HEK293 (cell line): ENCODE measurements at regions not wholly inside any gene's neighbourhood (a gene's known extent, or its start where the extent isn't known, plus 50 kb on each side); places are given as distances from the start of the nearest gene placed in this dataset.

Source experiments
- CTCF ChIA-PET: fragments of 350-600 bp; formaldehyde crosslinking; extraction: SDS; loops from one replicate; lab custom pipeline; 2021; ENCODE audit warnings: antibody characterized with exemption; lab: Yijun Ruan, JAX
- POLR2A ChIA-PET: fragments of 300-600 bp; formaldehyde crosslinking; extraction: SDS; loops from one replicate; lab custom pipeline; 2020; ENCODE audit warnings: antibody characterized with exemption, inconsistent platforms; lab: Yijun Ruan, JAX
- H3K27ac ChIP-seq: fragments of 200-500 bp; sonication (Bioruptor generic); 2 replicates; pipeline ENCODE4 v1.5.1; 2014; ENCODE audit warnings: low read depth, low read length, control low read depth, inconsistent platforms; ENCODE audit errors: extremely low read depth
- H3K36me3 ChIP-seq, 2 experiments: fragments of 200-500 bp in 1 of 2; sonication (Bioruptor generic) in 1 of 2; 1 replicate in 1 of 2; 2 replicates in 1 of 2; pipeline ENCODE4 v1.5.1; 2014 to 2017; ENCODE audit warnings: inconsistent platforms in 2 of 2, low read length in 2 of 2; ENCODE audit not compliant: control insufficient read depth in 2 of 2, insufficient read depth in 1 of 2
- H3K4me1 ChIP-seq: fragments of 200-500 bp; sonication (Bioruptor generic); 2 replicates; pipeline ENCODE4 v1.5.1; 2014; ENCODE audit warnings: mild to moderate bottlenecking, low read length, inconsistent platforms; ENCODE audit not compliant: control insufficient read depth, insufficient read depth
- H3K4me3 ChIP-seq: 2 replicates; pipeline ENCODE4 v1.5.1; 2011; ENCODE audit warnings: low read depth, mild to moderate bottlenecking, control low read depth, low read length, moderate library complexity
- H3K9me3 ChIP-seq: fragments of 200-500 bp; sonication (Bioruptor generic); 2 replicates; pipeline ENCODE4 v1.5.1; 2014; ENCODE audit warnings: low read depth, low read length, inconsistent platforms; ENCODE audit not compliant: control insufficient read depth, insufficient read depth
- GLIS2 ChIP-seq: fragments of 450-650 bp; formaldehyde crosslinking; IDR thresholded peaks from 2 replicates; pipeline ENCODE4 v1.5.1; 2016; ENCODE audit warnings: missing biosample characterization, missing genetic modification characterization
- ZBTB8A ChIP-seq: fragments of 450-650 bp; formaldehyde crosslinking; IDR thresholded peaks from 2 replicates; pipeline ENCODE4 v1.5.1; 2016; ENCODE audit warnings: missing biosample characterization, missing genetic modification characterization
- ZNF24 ChIP-seq: fragments of 450-650 bp; formaldehyde crosslinking; IDR thresholded peaks from 2 replicates; pipeline ENCODE4 v1.5.1; 2016; ENCODE audit warnings: missing biosample characterization, missing genetic modification characterization
- ZNF37A ChIP-seq: fragments of 450-650 bp; IDR thresholded peaks from 2 replicates; pipeline ENCODE4 v1.5.1; 2018; ENCODE audit warnings: missing biosample characterization, missing genetic modification characterization
- ZNF426 ChIP-seq: fragments of 450-650 bp; formaldehyde crosslinking; IDR thresholded peaks from 2 replicates; pipeline ENCODE4 v1.5.1; 2017; ENCODE audit warnings: missing biosample characterization, missing genetic modification characterization, mild to moderate bottlenecking, inconsistent platforms, moderate library complexity
- ZNF501 ChIP-seq: fragments of 450-650 bp; formaldehyde crosslinking; IDR thresholded peaks from 2 replicates; pipeline ENCODE4 v1.5.1; 2016; ENCODE audit warnings: missing biosample characterization, missing genetic modification characterization
- ZNF654 ChIP-seq: fragments of 450-650 bp; formaldehyde crosslinking; IDR thresholded peaks from 2 replicates; pipeline ENCODE4 v1.5.1; 2016; ENCODE audit warnings: low read depth, missing biosample characterization, missing genetic modification characterization
- ZNF830 ChIP-seq: fragments of 450-650 bp; IDR thresholded peaks from 2 replicates; pipeline ENCODE4 v1.5.0; 2018; ENCODE audit warnings: missing biosample characterization, missing genetic modification characterization, low read depth, mild to moderate bottlenecking, moderate library complexity
- TF ChIP-seq, protein P1 (sequence below): fragments of 450-650 bp; formaldehyde crosslinking; IDR thresholded peaks from 2 replicates; pipeline ENCODE4 v1.5.1; 2016; ENCODE audit warnings: missing biosample characterization, missing genetic modification characterization
- TF ChIP-seq, protein P2 (sequence below): fragments of 450-650 bp; formaldehyde crosslinking; IDR thresholded peaks from 2 replicates; pipeline ENCODE4 v1.5.1; 2016; ENCODE audit warnings: missing biosample characterization, missing genetic modification characterization
- TF ChIP-seq, protein P3 (sequence below): fragments of 450-650 bp; formaldehyde crosslinking; IDR thresholded peaks from 2 replicates; pipeline ENCODE4 v1.5.1; 2016; ENCODE audit warnings: missing biosample characterization, missing genetic modification characterization
- TF ChIP-seq, protein P4 (sequence below): fragments of 450-650 bp; formaldehyde crosslinking; IDR thresholded peaks from 2 replicates; pipeline ENCODE4 v1.5.1; 2016; ENCODE audit warnings: missing biosample characterization, missing genetic modification characterization, low read depth
- TF ChIP-seq, protein P5 (sequence below): fragments of 450-650 bp; formaldehyde crosslinking; IDR thresholded peaks from 2 replicates; pipeline ENCODE4 v1.5.1; 2016; ENCODE audit warnings: missing biosample characterization, missing genetic modification characterization
- TF ChIP-seq, protein P6 (sequence below): fragments of 450-650 bp; IDR thresholded peaks from 2 replicates; pipeline ENCODE4 v1.5.1; 2018; ENCODE audit warnings: missing biosample characterization, missing genetic modification characterization
- TF ChIP-seq, protein P7 (sequence below): fragments of 450-650 bp; formaldehyde crosslinking; IDR thresholded peaks from 2 replicates; pipeline ENCODE4 v1.5.1; 2017; ENCODE audit warnings: missing biosample characterization, missing genetic modification characterization
- TF ChIP-seq, protein P8 (sequence below): fragments of 450-650 bp; formaldehyde crosslinking; IDR thresholded peaks from 2 replicates; pipeline ENCODE4 v1.5.1; 2016; ENCODE audit warnings: missing biosample characterization, missing genetic modification characterization

DNA sequence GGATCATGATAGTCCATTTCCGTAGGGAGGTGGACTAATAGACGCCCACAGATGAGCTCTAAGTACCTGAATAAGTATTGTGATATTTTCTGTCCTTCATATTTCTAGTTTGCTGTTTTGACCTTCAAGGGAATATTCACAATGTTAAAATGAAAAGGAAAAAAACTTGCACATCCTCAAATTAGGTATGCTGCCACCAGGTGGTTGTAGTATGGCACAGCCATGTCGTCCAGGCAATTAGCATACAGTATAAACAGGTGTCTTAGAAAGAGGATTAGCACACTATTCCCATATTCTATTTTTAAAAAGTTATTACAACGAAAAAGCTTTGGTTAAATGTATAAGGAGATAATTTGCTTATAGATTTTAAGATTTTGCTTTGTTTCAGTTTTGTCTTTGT, 802.0 kb downstream of the RPA4 start:
- Histone ChIP-seq H3K36me3 (no peaks in the 10 kb centered on the region), H3K4me3 (no peak overlapping the region), H3K27ac (no peak overlapping the region), H3K9me3 (no peaks in the 10 kb centered on the region; the same call in 1 of the 2 replicates), H3K4me1 (no peaks in the 10 kb centered on the region)
- ChIA-PET POLR2A (no interaction called here), CTCF (interaction anchor here (0.6 to 2.1 kb wide), 16 partner anchors 9 to 1183 kb away, joined by 3 to 7 read pairs (median 3); no protein-coding TSS in a partner anchor)
- TF ChIP-seq, protein P1, sequence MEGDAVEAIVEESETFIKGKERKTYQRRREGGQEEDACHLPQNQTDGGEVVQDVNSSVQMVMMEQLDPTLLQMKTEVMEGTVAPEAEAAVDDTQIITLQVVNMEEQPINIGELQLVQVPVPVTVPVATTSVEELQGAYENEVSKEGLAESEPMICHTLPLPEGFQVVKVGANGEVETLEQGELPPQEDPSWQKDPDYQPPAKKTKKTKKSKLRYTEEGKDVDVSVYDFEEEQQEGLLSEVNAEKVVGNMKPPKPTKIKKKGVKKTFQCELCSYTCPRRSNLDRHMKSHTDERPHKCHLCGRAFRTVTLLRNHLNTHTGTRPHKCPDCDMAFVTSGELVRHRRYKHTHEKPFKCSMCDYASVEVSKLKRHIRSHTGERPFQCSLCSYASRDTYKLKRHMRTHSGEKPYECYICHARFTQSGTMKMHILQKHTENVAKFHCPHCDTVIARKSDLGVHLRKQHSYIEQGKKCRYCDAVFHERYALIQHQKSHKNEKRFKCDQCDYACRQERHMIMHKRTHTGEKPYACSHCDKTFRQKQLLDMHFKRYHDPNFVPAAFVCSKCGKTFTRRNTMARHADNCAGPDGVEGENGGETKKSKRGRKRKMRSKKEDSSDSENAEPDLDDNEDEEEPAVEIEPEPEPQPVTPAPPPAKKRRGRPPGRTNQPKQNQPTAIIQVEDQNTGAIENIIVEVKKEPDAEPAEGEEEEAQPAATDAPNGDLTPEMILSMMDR (tag by site-specific recombination) = peak; percentile 29; the same call in 1 of the 2 replicates
- TF ChIP-seq ZNF654 (tag by site-specific recombination) (peak; percentile 33), ZNF37A (tag by site-specific recombination) (no peak)

DNA sequence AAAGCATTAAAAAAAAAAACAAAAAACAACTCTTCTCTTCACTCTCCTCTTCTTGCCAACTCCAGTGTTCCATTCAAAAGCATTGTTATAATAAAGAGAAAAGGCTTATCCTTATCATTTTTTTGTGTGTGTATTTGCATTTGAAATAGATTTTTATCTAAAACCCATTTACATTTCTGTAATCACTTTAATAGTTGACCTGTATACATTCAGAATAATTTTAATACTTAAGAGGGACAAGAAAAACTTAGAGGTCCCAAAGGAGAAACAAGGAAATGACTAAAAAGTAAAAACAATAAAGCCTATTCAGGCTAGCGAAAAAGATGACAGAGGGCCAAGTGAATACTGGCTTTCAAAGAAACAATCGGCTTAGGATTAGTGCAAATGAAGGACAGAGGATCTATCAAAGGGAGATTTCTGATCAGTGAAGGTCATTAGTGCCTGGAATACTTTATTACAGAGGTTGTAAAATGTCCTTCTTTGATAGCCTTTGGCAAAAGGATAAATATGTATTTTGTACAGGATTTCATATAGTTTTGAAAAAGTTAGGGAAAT, 808.3 kb downstream of the RPA4 start:
- ChIA-PET POLR2A (no interaction called here), CTCF (no interaction called here)
- Histone ChIP-seq H3K27ac (no peak overlapping the region), H3K4me1 (no peaks in the 10 kb centered on the region), H3K36me3 (no peaks in the 10 kb centered on the region), H3K9me3 (no peaks in the 10 kb centered on the region; the same call in 1 of the 2 replicates), H3K4me3 (no peak overlapping the region)
- TF ChIP-seq, protein P2, sequence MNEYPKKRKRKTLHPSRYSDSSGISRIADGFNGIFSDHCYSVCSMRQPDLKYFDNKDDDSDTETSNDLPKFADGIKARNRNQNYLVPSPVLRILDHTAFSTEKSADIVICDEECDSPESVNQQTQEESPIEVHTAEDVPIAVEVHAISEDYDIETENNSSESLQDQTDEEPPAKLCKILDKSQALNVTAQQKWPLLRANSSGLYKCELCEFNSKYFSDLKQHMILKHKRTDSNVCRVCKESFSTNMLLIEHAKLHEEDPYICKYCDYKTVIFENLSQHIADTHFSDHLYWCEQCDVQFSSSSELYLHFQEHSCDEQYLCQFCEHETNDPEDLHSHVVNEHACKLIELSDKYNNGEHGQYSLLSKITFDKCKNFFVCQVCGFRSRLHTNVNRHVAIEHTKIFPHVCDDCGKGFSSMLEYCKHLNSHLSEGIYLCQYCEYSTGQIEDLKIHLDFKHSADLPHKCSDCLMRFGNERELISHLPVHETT (tag by site-specific recombination) = no peak
- TF ChIP-seq ZNF830 (tag by site-specific recombination) = no peak
- no peak for TF ChIP-seq GLIS2 (tag by site-specific recombination)
- TF ChIP-seq, protein P3, sequence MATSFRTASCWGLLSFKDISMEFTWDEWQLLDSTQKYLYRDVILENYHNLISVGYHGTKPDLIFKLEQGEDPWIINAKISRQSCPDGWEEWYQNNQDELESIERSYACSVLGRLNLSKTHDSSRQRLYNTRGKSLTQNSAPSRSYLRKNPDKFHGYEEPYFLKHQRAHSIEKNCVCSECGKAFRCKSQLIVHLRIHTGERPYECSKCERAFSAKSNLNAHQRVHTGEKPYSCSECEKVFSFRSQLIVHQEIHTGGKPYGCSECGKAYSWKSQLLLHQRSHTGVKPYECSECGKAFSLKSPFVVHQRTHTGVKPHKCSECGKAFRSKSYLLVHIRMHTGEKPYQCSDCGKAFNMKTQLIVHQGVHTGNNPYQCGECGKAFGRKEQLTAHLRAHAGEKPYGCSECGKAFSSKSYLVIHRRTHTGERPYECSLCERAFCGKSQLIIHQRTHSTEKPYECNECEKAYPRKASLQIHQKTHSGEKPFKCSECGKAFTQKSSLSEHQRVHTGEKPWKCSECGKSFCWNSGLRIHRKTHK (tag by site-specific recombination) = no peak
- TF ChIP-seq, protein P4, sequence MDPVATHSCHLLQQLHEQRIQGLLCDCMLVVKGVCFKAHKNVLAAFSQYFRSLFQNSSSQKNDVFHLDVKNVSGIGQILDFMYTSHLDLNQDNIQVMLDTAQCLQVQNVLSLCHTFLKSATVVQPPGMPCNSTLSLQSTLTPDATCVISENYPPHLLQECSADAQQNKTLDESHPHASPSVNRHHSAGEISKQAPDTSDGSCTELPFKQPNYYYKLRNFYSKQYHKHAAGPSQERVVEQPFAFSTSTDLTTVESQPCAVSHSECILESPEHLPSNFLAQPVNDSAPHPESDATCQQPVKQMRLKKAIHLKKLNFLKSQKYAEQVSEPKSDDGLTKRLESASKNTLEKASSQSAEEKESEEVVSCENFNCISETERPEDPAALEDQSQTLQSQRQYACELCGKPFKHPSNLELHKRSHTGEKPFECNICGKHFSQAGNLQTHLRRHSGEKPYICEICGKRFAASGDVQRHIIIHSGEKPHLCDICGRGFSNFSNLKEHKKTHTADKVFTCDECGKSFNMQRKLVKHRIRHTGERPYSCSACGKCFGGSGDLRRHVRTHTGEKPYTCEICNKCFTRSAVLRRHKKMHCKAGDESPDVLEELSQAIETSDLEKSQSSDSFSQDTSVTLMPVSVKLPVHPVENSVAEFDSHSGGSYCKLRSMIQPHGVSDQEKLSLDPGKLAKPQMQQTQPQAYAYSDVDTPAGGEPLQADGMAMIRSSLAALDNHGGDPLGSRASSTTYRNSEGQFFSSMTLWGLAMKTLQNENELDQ (tag by site-specific recombination) = no peak
- TF ChIP-seq ZBTB8A (tag by site-specific recombination) = no peak
- TF ChIP-seq ZNF501 (tag by site-specific recombination) = no peak
- TF ChIP-seq ZNF24 (tag by site-specific recombination) = no peak
- TF ChIP-seq, protein P5, sequence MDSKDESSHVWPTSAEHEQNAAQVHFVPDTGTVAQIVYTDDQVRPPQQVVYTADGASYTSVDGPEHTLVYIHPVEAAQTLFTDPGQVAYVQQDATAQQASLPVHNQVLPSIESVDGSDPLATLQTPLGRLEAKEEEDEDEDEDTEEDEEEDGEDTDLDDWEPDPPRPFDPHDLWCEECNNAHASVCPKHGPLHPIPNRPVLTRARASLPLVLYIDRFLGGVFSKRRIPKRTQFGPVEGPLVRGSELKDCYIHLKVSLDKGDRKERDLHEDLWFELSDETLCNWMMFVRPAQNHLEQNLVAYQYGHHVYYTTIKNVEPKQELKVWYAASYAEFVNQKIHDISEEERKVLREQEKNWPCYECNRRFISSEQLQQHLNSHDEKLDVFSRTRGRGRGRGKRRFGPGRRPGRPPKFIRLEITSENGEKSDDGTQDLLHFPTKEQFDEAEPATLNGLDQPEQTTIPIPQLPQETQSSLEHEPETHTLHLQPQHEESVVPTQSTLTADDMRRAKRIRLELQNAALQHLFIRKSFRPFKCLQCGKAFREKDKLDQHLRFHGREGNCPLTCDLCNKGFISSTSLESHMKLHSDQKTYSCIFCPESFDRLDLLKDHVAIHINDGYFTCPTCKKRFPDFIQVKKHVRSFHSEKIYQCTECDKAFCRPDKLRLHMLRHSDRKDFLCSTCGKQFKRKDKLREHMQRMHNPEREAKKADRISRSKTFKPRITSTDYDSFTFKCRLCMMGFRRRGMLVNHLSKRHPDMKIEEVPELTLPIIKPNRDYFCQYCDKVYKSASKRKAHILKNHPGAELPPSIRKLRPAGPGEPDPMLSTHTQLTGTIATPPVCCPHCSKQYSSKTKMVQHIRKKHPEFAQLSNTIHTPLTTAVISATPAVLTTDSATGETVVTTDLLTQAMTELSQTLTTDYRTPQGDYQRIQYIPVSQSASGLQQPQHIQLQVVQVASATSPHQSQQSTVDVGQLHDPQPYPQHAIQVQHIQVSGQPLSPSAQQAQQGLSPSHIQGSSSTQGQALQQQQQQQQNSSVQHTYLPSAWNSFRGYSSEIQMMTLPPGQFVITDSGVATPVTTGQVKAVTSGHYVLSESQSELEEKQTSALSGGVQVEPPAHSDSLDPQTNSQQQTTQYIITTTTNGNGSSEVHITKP (tag by site-specific recombination) = no peak
- TF ChIP-seq ZNF426 (tag by site-specific recombination) = no peak
- TF ChIP-seq, protein P6, sequence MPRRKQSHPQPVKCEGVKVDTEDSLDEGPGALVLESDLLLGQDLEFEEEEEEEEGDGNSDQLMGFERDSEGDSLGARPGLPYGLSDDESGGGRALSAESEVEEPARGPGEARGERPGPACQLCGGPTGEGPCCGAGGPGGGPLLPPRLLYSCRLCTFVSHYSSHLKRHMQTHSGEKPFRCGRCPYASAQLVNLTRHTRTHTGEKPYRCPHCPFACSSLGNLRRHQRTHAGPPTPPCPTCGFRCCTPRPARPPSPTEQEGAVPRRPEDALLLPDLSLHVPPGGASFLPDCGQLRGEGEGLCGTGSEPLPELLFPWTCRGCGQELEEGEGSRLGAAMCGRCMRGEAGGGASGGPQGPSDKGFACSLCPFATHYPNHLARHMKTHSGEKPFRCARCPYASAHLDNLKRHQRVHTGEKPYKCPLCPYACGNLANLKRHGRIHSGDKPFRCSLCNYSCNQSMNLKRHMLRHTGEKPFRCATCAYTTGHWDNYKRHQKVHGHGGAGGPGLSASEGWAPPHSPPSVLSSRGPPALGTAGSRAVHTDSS (tag by site-specific recombination) = no peak
- TF ChIP-seq, protein P7, sequence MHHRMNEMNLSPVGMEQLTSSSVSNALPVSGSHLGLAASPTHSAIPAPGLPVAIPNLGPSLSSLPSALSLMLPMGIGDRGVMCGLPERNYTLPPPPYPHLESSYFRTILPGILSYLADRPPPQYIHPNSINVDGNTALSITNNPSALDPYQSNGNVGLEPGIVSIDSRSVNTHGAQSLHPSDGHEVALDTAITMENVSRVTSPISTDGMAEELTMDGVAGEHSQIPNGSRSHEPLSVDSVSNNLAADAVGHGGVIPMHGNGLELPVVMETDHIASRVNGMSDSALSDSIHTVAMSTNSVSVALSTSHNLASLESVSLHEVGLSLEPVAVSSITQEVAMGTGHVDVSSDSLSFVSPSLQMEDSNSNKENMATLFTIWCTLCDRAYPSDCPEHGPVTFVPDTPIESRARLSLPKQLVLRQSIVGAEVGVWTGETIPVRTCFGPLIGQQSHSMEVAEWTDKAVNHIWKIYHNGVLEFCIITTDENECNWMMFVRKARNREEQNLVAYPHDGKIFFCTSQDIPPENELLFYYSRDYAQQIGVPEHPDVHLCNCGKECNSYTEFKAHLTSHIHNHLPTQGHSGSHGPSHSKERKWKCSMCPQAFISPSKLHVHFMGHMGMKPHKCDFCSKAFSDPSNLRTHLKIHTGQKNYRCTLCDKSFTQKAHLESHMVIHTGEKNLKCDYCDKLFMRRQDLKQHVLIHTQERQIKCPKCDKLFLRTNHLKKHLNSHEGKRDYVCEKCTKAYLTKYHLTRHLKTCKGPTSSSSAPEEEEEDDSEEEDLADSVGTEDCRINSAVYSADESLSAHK (tag by site-specific recombination) = no peak
- TF ChIP-seq, protein P8, sequence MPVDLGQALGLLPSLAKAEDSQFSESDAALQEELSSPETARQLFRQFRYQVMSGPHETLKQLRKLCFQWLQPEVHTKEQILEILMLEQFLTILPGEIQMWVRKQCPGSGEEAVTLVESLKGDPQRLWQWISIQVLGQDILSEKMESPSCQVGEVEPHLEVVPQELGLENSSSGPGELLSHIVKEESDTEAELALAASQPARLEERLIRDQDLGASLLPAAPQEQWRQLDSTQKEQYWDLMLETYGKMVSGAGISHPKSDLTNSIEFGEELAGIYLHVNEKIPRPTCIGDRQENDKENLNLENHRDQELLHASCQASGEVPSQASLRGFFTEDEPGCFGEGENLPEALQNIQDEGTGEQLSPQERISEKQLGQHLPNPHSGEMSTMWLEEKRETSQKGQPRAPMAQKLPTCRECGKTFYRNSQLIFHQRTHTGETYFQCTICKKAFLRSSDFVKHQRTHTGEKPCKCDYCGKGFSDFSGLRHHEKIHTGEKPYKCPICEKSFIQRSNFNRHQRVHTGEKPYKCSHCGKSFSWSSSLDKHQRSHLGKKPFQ = no peak
